Testis (tissue), 2 donors: ENCODE measurements at regions not wholly inside any gene's neighbourhood (a gene's known extent, or its start where the extent isn't known, plus 50 kb on each side); places are given as distances from the start of the nearest gene placed in this dataset.

ENCODE experiments used
- DNase-seq: peaks from one replicate; pipeline ENCODE4 v3.0.0-alpha.2; 2019
- H3K27ac ChIP-seq, 2 donors: fragments of 200-600 bp; sonication (generic); one replicate each; pipeline ENCODE4 v1.5.1; 2019
- H3K27me3 ChIP-seq: fragments of 200-600 bp; sonication (generic); one replicate; pipeline ENCODE4 v1.5.1; 2019
- H3K36me3 ChIP-seq: fragments of 200-600 bp; sonication (generic); one replicate; pipeline ENCODE4 v1.5.1; 2017; ENCODE audit warnings: low read depth; ENCODE audit errors: missing control alignments
- H3K4me1 ChIP-seq: fragments of 200-600 bp; sonication (generic); one replicate; pipeline ENCODE4 v1.5.1; 2019
- H3K4me3 ChIP-seq, 2 donors: fragments of 200-600 bp; sonication (generic); one replicate each; pipeline ENCODE4 v1.5.1; 2017 to 2019
- H3K9me3 ChIP-seq: fragments of 200-600 bp; sonication (generic); one replicate; pipeline ENCODE4 v1.5.1; 2017
- CTCF ChIP-seq, 3 experiments: fragments of 450-650 bp in 2 of 3; fragments of 200-600 bp in 1 of 3; sonication (generic) in 1 of 3; IDR thresholded peaks; one replicate each; pipeline ENCODE4 v1.5.1; 2016 to 2019; ENCODE audit warnings: antibody characterized with exemption in 3 of 3, mild to moderate bottlenecking in 2 of 3, moderate library complexity in 1 of 3
- POLR2A ChIP-seq: fragments of 450-650 bp; IDR thresholded peaks from one replicate; pipeline ENCODE4 v1.6.1; 2017; ENCODE audit warnings: antibody characterized with exemption, mild to moderate bottlenecking, moderate library complexity
- WGBS, 2 donors: methylation state at CpG; one replicate each; pipeline ENCODE4 v1.1.5; 2018; 5-methylcytosine and 5-hydroxymethylcytosine counted together
- intact Hi-C: fragments of 100-400 bp; cut with DNase I; formaldehyde crosslinking; loops from one replicate; pipeline ENCODE4 v1.15.1; 2023; ENCODE audit warnings: low total_unique reads

- DNase-seq = no peak
These were observed 57.0 kb upstream of the LMX1B start for GRCh38 chr9:126556560-126557250.

GRCh38 chr9:126558051-126558665 lies 55.6 kb upstream of the LMX1B start:
- Histone ChIP-seq H3K36me3 (no peaks in the 10 kb centered on the region), H3K4me1 (no peaks in the 10 kb centered on the region), H3K9me3 (no peaks in the 10 kb centered on the region), H3K27me3 (no peaks in the 10 kb centered on the region), H3K4me3 (no peak overlapping the region), H3K27ac (no peak overlapping the region)
- intact Hi-C loops = no loop called here
- DNase-seq = peak; percentile 77
- 17 to 20% methylated on average over 5 to 6 of the region's 6 CpGs for WGBS, 2 donors
- no peak for TF ChIP-seq POLR2A
- TF ChIP-seq CTCF (IDR thresholded peaks at IDR 0.05) = peak; percentile 81 to 94 (median 93)

More at GRCh38 chr9:126556560-126557250, 57.0 kb upstream of the LMX1B start:
- 52 to 60% methylated on average over 19 to 21 of the region's 21 CpGs for whole genome bisulfite sequencing, 2 donors
- Histone ChIP-seq H3K4me1 (no peaks in the 10 kb centered on the region), H3K36me3 (no peaks in the 10 kb centered on the region), H3K27ac (no peak overlapping the region), H3K4me3 (peak overlapping the region in 1 of 2 donors; percentile 20), H3K27me3 (no peaks in the 10 kb centered on the region), H3K9me3 (no peaks in the 10 kb centered on the region)
- intact Hi-C loops = no loop called here
- TF ChIP-seq POLR2A (no peak), CTCF (IDR thresholded peaks at IDR 0.05) (no peak)

GRCh38 chr9:126559296-126559695 lies 54.4 kb upstream of the LMX1B start:
- 89 to 90% methylated on average over 2 of the region's 2 CpGs for WGBS, 2 donors

GRCh38 chr9:126561582-126561981 lies 52.1 kb upstream of the LMX1B start:
- H3K36me3 ChIP-seq = no peaks in the 10 kb centered on the region
- no peak overlapping the region for H3K27ac ChIP-seq
- no peaks in the 10 kb centered on the region for H3K9me3 ChIP-seq
- H3K4me3 ChIP-seq = no peak overlapping the region
- DNase-seq = no peak
- no peaks in the 10 kb centered on the region for H3K27me3 ChIP-seq
- intact Hi-C loops = no loop called here
- no peaks in the 10 kb centered on the region for H3K4me1 ChIP-seq
- WGBS, 2 donors = 57 to 63% methylated on average over 9 of the region's 9 CpGs
- TF ChIP-seq POLR2A (no peak), CTCF (IDR thresholded peaks at IDR 0.05) (no peak)

More at GRCh38 chr9:126559296-126559695, 54.4 kb upstream of the LMX1B start:
- H3K4me3 ChIP-seq = no peak overlapping the region
- no peak for DNase-seq
- H3K36me3 ChIP-seq = no peaks in the 10 kb centered on the region
- no peaks in the 10 kb centered on the region for H3K4me1 ChIP-seq
- no peaks in the 10 kb centered on the region for H3K9me3 ChIP-seq
- TF ChIP-seq CTCF (IDR thresholded peaks at IDR 0.05) (no peak), POLR2A (no peak)
- intact Hi-C loops = no loop called here
- H3K27me3 ChIP-seq = no peaks in the 10 kb centered on the region
- no peak overlapping the region for H3K27ac ChIP-seq
